ENCODE measurements at regions not wholly inside any gene's neighbourhood (a gene's known extent, or its start where the extent isn't known, plus 50 kb on each side); places are given as distances from the start of the nearest gene placed in this dataset.
"Not testable (repeated sequence)": the region's sequence is repeated elsewhere in the genome, so short reads cannot be mapped to it uniquely, and the experiment has no call there.

- Histone ChIP-seq H3K9me3 (replicated peaks) (no peaks in the 10 kb centered on the region), H3K27ac (replicated peaks) (no peak overlapping the region), H3K36me3 (no peaks in the 10 kb centered on the region), H3K27me3 (ENCODE audit: low read depth) (no peaks in the 10 kb centered on the region), H3K4me1 (peaks cover 65% of the 10 kb centered on the region), H3K4me3 (no peak overlapping the region)
- intact Hi-C loops (cut with micrococcal nuclease), result no loop called here
- DNase-seq, result no peak
- TF ChIP-seq CTCF (IDR thresholded peaks at IDR 0.05; ENCODE audit: borderline replicate concordance), result no peak
Measured at GRCh38 chr18:34522603-34523002, 187.5 kb upstream of the DTNA start.

GRCh38 chr18:34525244-34525643, 184.9 kb upstream of the DTNA start:
- H3K27ac ChIP-seq (replicated peaks), result no peak overlapping the region
- H3K36me3 ChIP-seq, result no peaks in the 10 kb centered on the region
- no peaks in the 10 kb centered on the region for H3K27me3 ChIP-seq (ENCODE audit: low read depth)
- H3K9me3 ChIP-seq (replicated peaks), result no peaks in the 10 kb centered on the region
- TF ChIP-seq CTCF (IDR thresholded peaks at IDR 0.05; ENCODE audit: borderline replicate concordance), result no peak
- H3K4me1 ChIP-seq, result peaks cover 90% of the 10 kb centered on the region
- intact Hi-C loops (cut with micrococcal nuclease), result no loop called here
- no peak for DNase-seq
- H3K4me3 ChIP-seq, result no peak overlapping the region

DNA sequence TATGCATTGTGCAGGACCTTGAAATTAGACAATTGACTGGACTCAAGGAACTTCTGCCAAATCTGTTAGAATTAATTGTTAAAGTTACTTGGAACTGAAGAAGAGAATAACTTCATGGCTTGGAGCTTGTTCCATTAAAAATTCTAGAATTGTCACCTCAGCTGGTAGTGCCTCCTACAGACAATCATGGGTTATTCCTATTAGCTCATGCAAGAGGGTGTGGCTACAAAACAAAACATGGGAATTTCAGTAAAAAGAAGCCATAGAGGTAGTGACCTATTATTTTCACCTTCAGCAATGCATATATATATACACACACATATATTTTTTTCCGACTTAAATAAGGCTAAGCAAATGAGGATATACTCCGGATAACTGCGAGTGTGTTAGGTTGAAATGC, 181.9 kb upstream of the DTNA start:
- intact Hi-C loops (cut with micrococcal nuclease), result no loop called here
- Histone ChIP-seq H3K27me3 (ENCODE audit: low read depth) (no peaks in the 10 kb centered on the region), H3K4me3 (no peak overlapping the region), H3K36me3 (no peaks in the 10 kb centered on the region), H3K27ac (replicated peaks) (no peak overlapping the region), H3K4me1 (peaks cover 81% of the 10 kb centered on the region), H3K9me3 (replicated peaks) (no peaks in the 10 kb centered on the region)
- DNase-seq, result no peak
- TF ChIP-seq CTCF (IDR thresholded peaks at IDR 0.05; ENCODE audit: borderline replicate concordance), result no peak

GRCh38 chr18:34529358-34530335, 180.5 kb upstream of the DTNA start:
- TF ChIP-seq CTCF (IDR thresholded peaks at IDR 0.05; ENCODE audit: borderline replicate concordance), result no peak
- H3K36me3 ChIP-seq, result no peaks in the 10 kb centered on the region
- H3K9me3 ChIP-seq (replicated peaks), result peaks cover 5% of the 10 kb centered on the region
- peak overlapping the region; percentile 0 for H3K27ac ChIP-seq (replicated peaks)
- peaks cover 66% of the 10 kb centered on the region for H3K4me1 ChIP-seq
- intact Hi-C loops (cut with micrococcal nuclease), result no loop called here
- no peak for DNase-seq
- H3K4me3 ChIP-seq, result no peak overlapping the region
- H3K27me3 ChIP-seq (ENCODE audit: low read depth), result no peaks in the 10 kb centered on the region

DNA sequence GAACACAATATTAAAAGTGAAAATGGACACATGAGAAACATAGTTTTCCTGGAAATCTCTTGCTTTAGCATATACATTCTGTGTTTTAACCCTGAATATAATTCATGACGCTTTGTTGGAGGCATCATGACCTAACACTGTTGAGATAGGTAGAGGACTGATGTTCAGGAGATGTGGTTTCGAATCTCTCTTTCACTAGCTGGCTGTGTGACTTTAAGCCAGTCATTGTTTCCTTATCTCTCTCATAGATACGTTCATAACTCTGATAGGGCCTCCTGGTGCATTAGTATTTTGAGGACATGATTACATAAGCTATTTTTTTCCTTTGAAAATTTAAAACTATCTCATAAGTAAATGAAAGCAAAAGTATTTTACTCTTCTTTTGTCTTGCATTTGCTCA, 179.0 kb upstream of the DTNA start:
- Histone ChIP-seq H3K9me3 (replicated peaks) (peaks cover 5% of the 10 kb centered on the region), H3K4me1 (peaks cover 56% of the 10 kb centered on the region), H3K27ac (replicated peaks) (no peak overlapping the region), H3K27me3 (ENCODE audit: low read depth) (no peaks in the 10 kb centered on the region), H3K36me3 (no peaks in the 10 kb centered on the region), H3K4me3 (no peak overlapping the region)
- intact Hi-C loops (cut with micrococcal nuclease), result no loop called here
- no peak for TF ChIP-seq CTCF (IDR thresholded peaks at IDR 0.05; ENCODE audit: borderline replicate concordance)
- DNase-seq, result no peak

- not testable (repeated sequence) for H3K27me3 ChIP-seq (ENCODE audit: low read depth); DNase-seq
Measured at GRCh38 chr18:34534642-34535041, 175.5 kb upstream of the DTNA start.

More at GRCh38 chr18:34534642-34535041, 175.5 kb upstream of the DTNA start:
- H3K4me3 ChIP-seq; intact Hi-C loops (cut with micrococcal nuclease); H3K36me3 ChIP-seq; H3K27ac ChIP-seq (replicated peaks); H3K9me3 ChIP-seq (replicated peaks): not testable (repeated sequence)
- H3K4me1 ChIP-seq, result peaks cover 31% of the 10 kb centered on the region
